ENCODE measurements at regions not wholly inside any gene's neighbourhood (a gene's known extent, or its start where the extent isn't known, plus 50 kb on each side); places are given as distances from the start of the nearest gene placed in this dataset.

GRCh38 chr1:9455487-9456234 lies 83.6 kb upstream of the SLC25A33 start:
- DNase-seq: peak; percentile 97
- Histone ChIP-seq H3K9ac (ENCODE audit: extremely low read depth, low read length, poor library complexity, severe bottlenecking) (no peak overlapping the region), H3K9me3 (ENCODE audit: control insufficient read depth, low read length) (no peaks in the 10 kb centered on the region), H3K4me3 (ENCODE audit: low read length) (no peak overlapping the region), H3K36me3 (ENCODE audit: control insufficient read depth, insufficient read depth, low read length) (no peaks in the 10 kb centered on the region), H3K4me1 (ENCODE audit: control insufficient read depth, insufficient read depth, low read length) (no peaks in the 10 kb centered on the region), H3K27ac (ENCODE audit: low read depth, low read length) (no peak overlapping the region), H3K27me3 (ENCODE audit: control insufficient read depth, insufficient read depth, low read length, poor library complexity, severe bottlenecking) (no peaks in the 10 kb centered on the region)
- H3K4me1 Mint-ChIP-seq: no peaks in the 10 kb centered on the region
- H3K27me3 Mint-ChIP-seq (ENCODE audit: insufficient read depth): no peaks in the 10 kb centered on the region
- TF ChIP-seq CTCF (conservative IDR thresholded peaks at IDR 0.05): peak; percentile 98
- H3K36me3 Mint-ChIP-seq (ENCODE audit: low read depth): no peaks in the 10 kb centered on the region
- no peak overlapping the region for H3K4me3 Mint-ChIP-seq
- WGBS, 2 experiments (ENCODE audit: insufficient coverage in 1 of 2, insufficient read length in 1 of 2): 55 to 58% methylated on average over 11 to 22 of the region's 22 CpGs
- no peak overlapping the region for H3K27ac Mint-ChIP-seq
- H3K9me3 Mint-ChIP-seq: no peaks in the 10 kb centered on the region

- no peaks in the 10 kb centered on the region for H3K27me3 ChIP-seq (ENCODE audit: control insufficient read depth, insufficient read depth, low read length, poor library complexity, severe bottlenecking)
- H3K27ac Mint-ChIP-seq: peak overlapping the region; percentile 48
- no peaks in the 10 kb centered on the region for H3K4me1 ChIP-seq (ENCODE audit: control insufficient read depth, insufficient read depth, low read length)
- no peak overlapping the region for H3K4me3 ChIP-seq (ENCODE audit: low read length)
- H3K27me3 Mint-ChIP-seq (ENCODE audit: insufficient read depth): no peaks in the 10 kb centered on the region
- no peaks in the 10 kb centered on the region for H3K36me3 ChIP-seq (ENCODE audit: control insufficient read depth, insufficient read depth, low read length)
- H3K36me3 Mint-ChIP-seq (ENCODE audit: low read depth): no peaks in the 10 kb centered on the region
- no peaks in the 10 kb centered on the region for H3K9me3 ChIP-seq (ENCODE audit: control insufficient read depth, low read length)
- no peaks in the 10 kb centered on the region for H3K9me3 Mint-ChIP-seq
- 87 to 98% methylated on average over 3 to 4 of the region's 4 CpGs for WGBS, 2 experiments (ENCODE audit: insufficient coverage in 1 of 2, insufficient read length in 1 of 2)
- H3K27ac ChIP-seq (ENCODE audit: low read depth, low read length): no peak overlapping the region
- no peak for DNase-seq
- H3K4me3 Mint-ChIP-seq: no peak overlapping the region
- no peak overlapping the region for H3K9ac ChIP-seq (ENCODE audit: extremely low read depth, low read length, poor library complexity, severe bottlenecking)
- no peaks in the 10 kb centered on the region for H3K4me1 Mint-ChIP-seq
- TF ChIP-seq CTCF (conservative IDR thresholded peaks at IDR 0.05): no peak
Measured at GRCh38 chr1:9456833-9457232, 82.4 kb upstream of the SLC25A33 start.

GRCh38 chr1:9459816-9460407 lies 79.4 kb upstream of the SLC25A33 start:
- Histone ChIP-seq H3K36me3 (ENCODE audit: control insufficient read depth, insufficient read depth, low read length) (no peaks in the 10 kb centered on the region), H3K27me3 (ENCODE audit: control insufficient read depth, insufficient read depth, low read length, poor library complexity, severe bottlenecking) (no peaks in the 10 kb centered on the region), H3K27ac (ENCODE audit: low read depth, low read length) (no peak overlapping the region), H3K4me3 (ENCODE audit: low read length) (no peak overlapping the region), H3K4me1 (ENCODE audit: control insufficient read depth, insufficient read depth, low read length) (no peaks in the 10 kb centered on the region), H3K9ac (ENCODE audit: extremely low read depth, low read length, poor library complexity, severe bottlenecking) (no peak overlapping the region), H3K9me3 (ENCODE audit: control insufficient read depth, low read length) (no peaks in the 10 kb centered on the region)
- H3K27ac Mint-ChIP-seq: no peak overlapping the region
- no peak for TF ChIP-seq CTCF (conservative IDR thresholded peaks at IDR 0.05)
- DNase-seq: no peak
- no peaks in the 10 kb centered on the region for H3K4me1 Mint-ChIP-seq
- H3K27me3 Mint-ChIP-seq (ENCODE audit: insufficient read depth): no peaks in the 10 kb centered on the region
- 86 to 87% methylated on average over 8 to 10 of the region's 10 CpGs for WGBS, 2 experiments (ENCODE audit: insufficient coverage in 1 of 2, insufficient read length in 1 of 2)
- no peaks in the 10 kb centered on the region for H3K36me3 Mint-ChIP-seq (ENCODE audit: low read depth)
- no peak overlapping the region for H3K4me3 Mint-ChIP-seq
- no peaks in the 10 kb centered on the region for H3K9me3 Mint-ChIP-seq
